GM12878 (cell line): ENCODE measurements at regions not wholly inside any gene's neighbourhood (a gene's known extent, or its start where the extent isn't known, plus 50 kb on each side); places are given as distances from the start of the nearest gene placed in this dataset.

ENCODE experiments used
- BMI1 ChIP-seq: fragments of 450-650 bp; IDR thresholded peaks from 2 replicates; pipeline ENCODE4 v1.6.1; 2016; ENCODE audit warnings: mild to moderate bottlenecking, moderate library complexity, borderline replicate concordance
- BRCA1 ChIP-seq: IDR thresholded peaks from 2 replicates; pipeline ENCODE4 v1.6.1; 2011; ENCODE audit warnings: low read depth, low read length, improper control_type of control experiment
- CBFB ChIP-seq: IDR thresholded peaks from 2 replicates; pipeline ENCODE4 v1.6.1; 2016; ENCODE audit warnings: antibody characterized with exemption, low read depth
- ESRRA ChIP-seq: IDR thresholded peaks from 2 replicates; pipeline ENCODE4 v1.6.1; 2012; ENCODE audit warnings: mild to moderate bottlenecking, low read length, improper control_type of control experiment
- EZH2 ChIP-seq: IDR thresholded peaks from 2 replicates; pipeline ENCODE4 v1.6.1; 2012; ENCODE audit warnings: low read depth, mild to moderate bottlenecking, control low read depth, inconsistent platforms, low read length, borderline replicate concordance; ENCODE audit not compliant: control insufficient read depth
- GABPA ChIP-seq: IDR thresholded peaks from 2 replicates; pipeline ENCODE4 v1.6.1; 2014; ENCODE audit warnings: antibody characterized with exemption, low read depth, mild to moderate bottlenecking, inconsistent platforms
- HDAC2 ChIP-seq: fragments of 200-600 bp; sonication (generic); IDR thresholded peaks from 2 replicates; pipeline ENCODE4 v1.6.1; 2017
- POLR2AphosphoS2 ChIP-seq: IDR thresholded peaks from 2 replicates; pipeline ENCODE4 v1.6.1; 2011; ENCODE audit warnings: low read depth, mild to moderate bottlenecking, low read length, improper control_type of control experiment, moderate library complexity
- RCOR1 ChIP-seq: conservative IDR thresholded peaks from 2 replicates; pipeline ENCODE4 v1.6.1; 2012; ENCODE audit warnings: low read depth, low read length, improper control_type of control experiment
- SREBF2 ChIP-seq: IDR thresholded peaks from 2 replicates; pipeline ENCODE4 v1.6.1; 2012; ENCODE audit warnings: mild to moderate bottlenecking, low read length
- ZNF217 ChIP-seq: fragments of 450-650 bp; IDR thresholded peaks from 2 replicates; pipeline ENCODE4 v1.6.1; 2017; ENCODE audit warnings: antibody characterized with exemption, mild to moderate bottlenecking
- ZNF592 ChIP-seq: fragments of 450-650 bp; IDR thresholded peaks from 2 replicates; pipeline ENCODE4 v1.6.1; 2017; ENCODE audit warnings: mild to moderate bottlenecking, moderate library complexity
- TF ChIP-seq, protein P1 (sequence below), 3 experiments: IDR thresholded peaks in 2 of 3; conservative IDR thresholded peaks in 1 of 3; 2 replicates each; pipeline ENCODE4 v1.5.1; 2011; ENCODE audit warnings: low read depth in 3 of 3, low read length in 3 of 3, mild to moderate bottlenecking in 3 of 3, control low read depth in 2 of 3, moderate library complexity in 2 of 3, inconsistent platforms in 1 of 3, mixed read lengths in 1 of 3; ENCODE audit not compliant: control insufficient read depth in 2 of 3, insufficient read depth in 1 of 3; ENCODE audit errors: extremely low read depth in 1 of 3

- TF ChIP-seq BMI1: no peak
- no peak for TF ChIP-seq ZNF592
- no peak for TF ChIP-seq RCOR1
- TF ChIP-seq, protein P1, sequence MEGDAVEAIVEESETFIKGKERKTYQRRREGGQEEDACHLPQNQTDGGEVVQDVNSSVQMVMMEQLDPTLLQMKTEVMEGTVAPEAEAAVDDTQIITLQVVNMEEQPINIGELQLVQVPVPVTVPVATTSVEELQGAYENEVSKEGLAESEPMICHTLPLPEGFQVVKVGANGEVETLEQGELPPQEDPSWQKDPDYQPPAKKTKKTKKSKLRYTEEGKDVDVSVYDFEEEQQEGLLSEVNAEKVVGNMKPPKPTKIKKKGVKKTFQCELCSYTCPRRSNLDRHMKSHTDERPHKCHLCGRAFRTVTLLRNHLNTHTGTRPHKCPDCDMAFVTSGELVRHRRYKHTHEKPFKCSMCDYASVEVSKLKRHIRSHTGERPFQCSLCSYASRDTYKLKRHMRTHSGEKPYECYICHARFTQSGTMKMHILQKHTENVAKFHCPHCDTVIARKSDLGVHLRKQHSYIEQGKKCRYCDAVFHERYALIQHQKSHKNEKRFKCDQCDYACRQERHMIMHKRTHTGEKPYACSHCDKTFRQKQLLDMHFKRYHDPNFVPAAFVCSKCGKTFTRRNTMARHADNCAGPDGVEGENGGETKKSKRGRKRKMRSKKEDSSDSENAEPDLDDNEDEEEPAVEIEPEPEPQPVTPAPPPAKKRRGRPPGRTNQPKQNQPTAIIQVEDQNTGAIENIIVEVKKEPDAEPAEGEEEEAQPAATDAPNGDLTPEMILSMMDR (IDR thresholded peaks at IDR 0.05 in 2 of 3, conservative IDR thresholded peaks at IDR 0.05 in 1 of 3; ENCODE audit: control insufficient read depth in 2 of 3, extremely low read depth in 1 of 3, insufficient read depth in 1 of 3, low read depth in 3 of 3, low read length in 3 of 3): no peak
- TF ChIP-seq ZNF217: no peak
- no peak for TF ChIP-seq HDAC2
- no peak for TF ChIP-seq SREBF2
- no peak for TF ChIP-seq ESRRA
- no peak for TF ChIP-seq BRCA1
- no peak for TF ChIP-seq EZH2
- TF ChIP-seq GABPA: no peak
- TF ChIP-seq CBFB: no peak
- TF ChIP-seq POLR2AphosphoS2: no peak
Measured at GRCh38 chr4:188439641-188440311, 300.5 kb downstream of the TRIML1 start.
